ENCODE measurements at regions not wholly inside any gene's neighbourhood (a gene's known extent, or its start where the extent isn't known, plus 50 kb on each side); places are given as distances from the start of the nearest gene placed in this dataset.
A peak's percentile ranks its signal among the peaks of the same experiment; 100 is the strongest.

GRCh38 chr2:128640166-128640844 lies 321.6 kb upstream of the HS6ST1 start:
- H3K9me3 ChIP-seq: no peaks in the 10 kb centered on the region
- peaks cover 0 to 4% of the 10 kb centered on the region in 2 donors for H3K4me1 ChIP-seq
- no peak overlapping the region for H3K4me3 ChIP-seq
- ATAC-seq (no peak), DNase-seq (peak in 1 of 4 donors; percentile 13)
- no peaks in the 10 kb centered on the region for H3K27me3 ChIP-seq
- H3K36me3 ChIP-seq: no peaks in the 10 kb centered on the region
- intact Hi-C loops (cut with DNase I): no loop called here
- TF ChIP-seq CTCF (IDR thresholded peaks at IDR 0.05): no peak
- H3K27ac ChIP-seq: no peak overlapping the region

DNA sequence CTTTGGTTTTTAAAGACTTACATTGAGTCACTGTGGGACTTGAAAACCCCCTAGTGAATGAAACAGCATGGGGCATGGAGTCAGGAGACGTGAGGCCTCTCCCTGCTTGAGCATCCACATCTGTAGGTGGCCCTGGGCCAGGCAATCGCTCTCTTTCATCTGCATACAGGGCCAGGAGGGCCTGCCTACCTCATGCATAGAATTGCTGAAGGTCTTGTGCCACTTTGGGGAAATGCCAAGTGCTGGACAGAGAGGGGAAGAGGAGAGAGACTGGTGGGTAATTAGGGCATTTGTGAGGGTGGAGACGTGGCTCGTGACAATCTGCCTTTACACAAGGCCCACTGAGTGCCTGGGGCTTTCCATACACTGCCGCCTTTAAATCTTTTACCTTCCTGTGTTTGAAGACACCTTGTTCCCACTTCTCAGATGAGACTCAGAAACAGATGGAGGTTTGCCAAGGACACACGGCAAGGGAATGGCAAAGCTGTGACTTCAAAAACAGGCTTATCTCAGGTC lies 322.2 kb upstream of the HS6ST1 start:
- Histone ChIP-seq H3K9me3 (no peaks in the 10 kb centered on the region), H3K4me1 (peaks cover 0 to 4% of the 10 kb centered on the region in 2 donors), H3K27ac (no peak overlapping the region), H3K27me3 (no peaks in the 10 kb centered on the region), H3K4me3 (no peak overlapping the region), H3K36me3 (no peaks in the 10 kb centered on the region)
- intact Hi-C loops (cut with DNase I): no loop called here
- no peak for ATAC-seq
- peak in 1 of 4 donors; percentile 21 for DNase-seq
- TF ChIP-seq CTCF (IDR thresholded peaks at IDR 0.05): no peak

DNA sequence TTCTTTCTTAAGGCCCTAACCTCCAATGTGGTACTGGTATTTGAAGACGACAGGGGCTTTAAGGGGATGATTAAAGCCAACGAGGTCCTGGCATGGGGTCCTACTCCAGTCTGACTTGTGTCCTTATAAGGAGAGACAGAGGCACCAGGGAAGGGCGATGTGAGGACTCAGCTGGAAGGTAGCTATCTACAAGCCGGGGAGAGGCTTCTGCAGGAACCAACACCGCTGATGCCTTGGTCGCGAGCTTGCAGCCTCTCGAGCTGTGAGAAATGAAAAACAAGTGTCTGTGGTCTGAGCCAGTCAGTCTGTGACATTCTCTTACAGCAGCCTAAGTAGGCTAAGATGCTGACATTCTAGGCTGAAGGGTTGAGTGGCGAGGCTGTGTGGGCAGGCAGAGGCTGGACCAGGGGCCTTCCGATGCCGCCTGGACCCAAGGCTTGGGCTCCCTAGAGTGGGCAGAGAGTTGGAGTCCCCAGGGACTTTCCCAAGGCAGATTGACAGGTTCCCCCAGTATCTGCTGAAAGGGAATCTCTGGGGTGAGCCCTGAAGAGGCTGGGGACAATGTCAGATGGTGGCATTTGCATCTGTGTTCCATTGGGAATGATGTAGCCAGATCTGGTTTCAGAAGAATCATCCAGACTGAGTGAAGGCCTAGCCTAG lies 322.9 kb upstream of the HS6ST1 start:
- H3K27ac ChIP-seq: no peak overlapping the region
- intact Hi-C loops (cut with DNase I): no loop called here
- no peak for TF ChIP-seq CTCF (IDR thresholded peaks at IDR 0.05)
- ATAC-seq: no peak
- peak in 1 of 4 donors; percentile 17 for DNase-seq
- no peak overlapping the region for H3K4me3 ChIP-seq
- H3K27me3 ChIP-seq: no peaks in the 10 kb centered on the region
- H3K36me3 ChIP-seq: no peaks in the 10 kb centered on the region
- no peaks in the 10 kb centered on the region for H3K9me3 ChIP-seq
- H3K4me1 ChIP-seq: peaks cover 0 to 4% of the 10 kb centered on the region in 2 donors

DNA sequence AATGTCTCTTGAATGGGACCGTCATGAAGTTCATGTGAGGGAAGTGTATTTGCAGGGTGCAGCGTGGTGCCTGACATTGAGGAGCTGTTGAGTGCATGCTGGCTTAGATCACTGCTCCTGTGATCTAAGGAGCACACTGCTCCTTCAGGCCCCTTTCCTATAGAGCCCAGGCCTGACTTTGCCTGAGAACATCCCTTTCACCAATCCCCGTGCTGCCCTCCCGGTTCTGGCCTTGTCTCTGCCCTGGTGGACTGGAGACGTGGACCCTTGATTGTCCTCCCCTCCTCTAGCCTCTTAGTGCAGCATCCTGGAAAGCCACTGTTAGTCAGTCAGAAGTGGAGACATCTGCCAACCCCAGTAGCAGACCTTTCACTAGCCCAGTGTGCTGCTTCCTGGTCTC lies 323.6 kb upstream of the HS6ST1 start:
- TF ChIP-seq CTCF (IDR thresholded peaks at IDR 0.05): no peak
- no peak overlapping the region for H3K27ac ChIP-seq
- intact Hi-C loops (cut with DNase I): no loop called here

GRCh38 chr2:128642821-128643220 lies 324.2 kb upstream of the HS6ST1 start:
- peak in 1 of 4 donors; percentile 8 for DNase-seq

More for the DNA sequence above, 323.6 kb upstream of the HS6ST1 start:
- Histone ChIP-seq H3K9me3 (no peaks in the 10 kb centered on the region), H3K4me1 (peaks cover 0 to 4% of the 10 kb centered on the region in 2 donors), H3K4me3 (no peak overlapping the region), H3K27me3 (no peaks in the 10 kb centered on the region), H3K36me3 (no peaks in the 10 kb centered on the region)
- DNase-seq (peak in 1 of 4 donors; percentile 13), ATAC-seq (no peak)

More at GRCh38 chr2:128642821-128643220, 324.2 kb upstream of the HS6ST1 start:
- ATAC-seq: no peak
- H3K4me3 ChIP-seq: no peak overlapping the region
- no peak overlapping the region for H3K27ac ChIP-seq
- H3K9me3 ChIP-seq: no peaks in the 10 kb centered on the region
- no peaks in the 10 kb centered on the region for H3K36me3 ChIP-seq
- peaks cover 0 to 4% of the 10 kb centered on the region in 2 donors for H3K4me1 ChIP-seq
- intact Hi-C loops (cut with DNase I): no loop called here
- no peaks in the 10 kb centered on the region for H3K27me3 ChIP-seq
- no peak for TF ChIP-seq CTCF (IDR thresholded peaks at IDR 0.05)
